Stimulated activated CD4-positive, alpha-beta T cell treated with anti-CD3 and anti-CD28 coated beads, Interleukin-12 subunit alpha, Interleukin-12 subunit beta, amount 100 ng/mL, for 48 hours (primary cell): ENCODE measurements at regions not wholly inside any gene's neighbourhood (a gene's known extent, or its start where the extent isn't known, plus 50 kb on each side); places are given as distances from the start of the nearest gene placed in this dataset.
"Not testable (repeated sequence)": the region's sequence is repeated elsewhere in the genome, so short reads cannot be mapped to it uniquely, and the experiment has no call there.

Experiments used
- DNase-seq, 3 donors: peaks; one replicate each; pipeline ENCODE4 v3.0.0-alpha.2; 2020; ENCODE audit warnings: low read depth in 2 of 3, low spot score in 1 of 3

DNA sequence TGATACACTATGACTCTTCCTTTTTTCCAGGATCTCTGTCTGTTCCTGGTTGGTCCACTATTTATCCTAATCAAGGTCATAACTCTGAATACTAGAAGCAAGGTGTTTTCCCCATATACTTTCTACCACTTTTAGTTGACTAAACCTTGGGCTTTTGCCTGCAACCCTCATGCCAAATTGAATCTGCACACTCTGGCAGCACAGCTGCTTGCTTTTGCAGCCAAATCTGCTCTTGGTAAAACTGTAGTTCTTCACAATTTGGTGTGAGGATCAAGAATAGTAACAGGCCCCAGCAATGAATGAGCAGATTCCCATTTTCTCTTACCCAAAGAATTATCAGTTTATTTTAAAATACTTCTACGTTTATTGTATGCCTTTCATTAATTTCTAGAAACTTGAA lies 586.5 kb upstream of the CNTN5 start:
- no peak for DNase-seq

DNA sequence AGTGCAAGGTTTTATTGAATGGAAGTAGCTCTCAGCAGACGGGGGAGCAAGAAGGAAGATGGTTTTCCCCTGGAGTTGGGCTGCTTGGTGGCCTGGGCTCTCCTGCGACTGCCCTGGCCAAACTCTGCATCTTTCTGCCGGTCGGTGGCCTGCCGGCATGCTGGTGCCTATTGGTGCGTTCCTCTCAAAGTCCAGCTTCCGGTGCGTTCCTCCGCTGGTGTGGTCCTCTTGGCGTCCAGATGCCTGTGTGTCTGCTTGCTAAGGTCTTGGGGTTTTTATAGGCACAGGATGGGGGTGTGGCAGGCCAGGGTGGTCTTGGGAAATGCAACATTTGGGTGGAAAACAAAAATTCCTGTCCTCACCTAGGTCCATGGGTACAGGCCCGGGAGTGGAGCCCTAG lies 567.4 kb upstream of the CNTN5 start:
- no peak for DNase-seq

DNA sequence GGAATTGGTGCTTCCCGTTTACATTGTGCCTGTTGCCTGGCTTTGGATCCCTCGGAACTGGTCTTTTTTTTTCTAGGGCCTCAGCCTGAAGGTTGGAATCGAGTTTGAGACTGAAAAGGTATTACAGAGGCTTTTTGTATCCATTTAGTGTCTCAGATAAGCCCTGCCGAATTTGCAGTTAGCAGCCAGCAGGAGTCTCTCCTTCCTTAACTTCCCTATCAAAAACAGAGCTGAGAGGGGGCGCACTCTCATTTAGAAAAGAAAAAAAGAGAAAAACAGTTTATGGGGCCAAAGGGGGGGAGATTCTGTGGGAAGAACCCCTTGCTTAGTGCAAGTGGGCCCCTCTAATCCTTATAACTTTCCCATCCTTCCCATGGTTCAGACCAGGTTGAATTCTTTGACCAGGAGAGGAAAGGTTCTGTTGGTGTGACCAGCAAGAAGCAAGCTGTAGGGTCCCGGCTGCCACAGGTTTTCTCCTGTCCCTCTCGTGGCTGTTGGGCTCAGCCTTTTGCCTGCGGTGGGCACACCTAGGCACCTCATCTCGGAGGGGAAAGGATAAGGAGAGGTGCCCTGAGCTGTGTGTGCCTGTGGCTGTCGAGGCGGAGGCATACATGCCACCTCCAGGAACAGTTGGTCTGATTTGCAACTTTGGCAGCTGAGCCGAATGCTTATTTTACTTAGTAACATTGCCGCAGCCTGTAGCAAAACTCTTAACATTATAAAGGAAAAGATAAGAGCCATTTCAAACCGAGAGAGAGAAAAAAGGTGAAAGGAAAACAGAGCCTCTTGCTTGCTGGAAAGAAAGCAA lies 565.0 kb upstream of the CNTN5 start:
- DNase-seq: no peak

DNA sequence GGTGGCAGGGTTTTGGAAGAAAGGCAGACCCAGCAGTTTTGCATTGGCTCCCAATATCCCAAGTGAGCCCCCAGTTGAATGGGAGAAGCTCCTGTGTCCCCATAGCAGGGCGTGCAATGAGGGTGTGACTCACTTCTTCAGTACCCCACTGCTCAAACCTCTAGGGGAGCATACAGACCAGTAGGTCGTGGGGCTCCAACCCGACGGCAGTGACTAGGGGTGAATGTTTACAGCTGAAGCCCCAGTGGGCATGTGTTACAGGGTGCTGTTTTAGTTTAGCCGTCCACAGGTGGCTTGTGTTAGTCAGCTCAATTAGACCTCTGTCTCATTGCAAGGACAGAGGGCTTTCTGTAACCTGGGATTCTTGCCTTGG lies 564.5 kb upstream of the CNTN5 start:
- no peak for DNase-seq

DNA sequence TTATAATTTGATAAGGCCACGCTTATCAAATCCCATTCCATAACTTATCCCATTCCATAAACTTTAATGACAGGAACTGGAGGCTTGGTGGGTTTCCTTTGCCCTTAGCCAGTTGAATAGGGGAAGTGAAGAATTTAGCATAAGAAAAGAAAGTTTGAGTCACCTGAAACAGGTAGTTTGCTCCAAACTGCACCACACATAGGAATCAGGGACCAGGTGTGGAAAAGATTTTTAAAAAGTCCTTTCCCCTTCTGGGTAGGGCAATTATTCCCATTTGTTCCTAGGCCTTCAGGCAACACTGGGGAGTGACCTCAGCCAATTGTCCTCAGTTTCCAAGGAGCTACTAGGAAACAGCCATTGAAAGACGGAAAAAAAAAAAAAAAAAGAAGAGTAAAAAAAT lies 525.7 kb upstream of the CNTN5 start:
- no peak for DNase-seq

DNA sequence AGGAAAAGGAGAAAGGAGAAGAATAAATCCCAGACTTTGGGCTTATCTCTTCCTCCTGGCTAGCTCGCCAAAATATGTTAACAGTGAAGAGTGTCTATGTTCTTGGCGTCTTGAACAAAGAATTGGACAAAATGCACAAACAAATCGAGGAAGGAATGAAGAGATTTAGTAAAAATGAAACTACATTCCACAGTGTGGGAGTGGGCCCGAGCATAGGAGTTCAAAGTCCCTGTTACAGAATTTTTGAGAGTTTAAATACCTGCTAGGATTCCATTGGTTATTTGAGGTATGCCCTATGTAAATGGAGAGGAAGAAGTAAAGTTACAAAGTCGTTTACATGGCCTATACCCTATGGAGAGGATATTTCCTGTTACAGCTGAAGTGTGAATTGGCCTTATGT lies 525.1 kb upstream of the CNTN5 start:
- DNase-seq: no peak

DNA sequence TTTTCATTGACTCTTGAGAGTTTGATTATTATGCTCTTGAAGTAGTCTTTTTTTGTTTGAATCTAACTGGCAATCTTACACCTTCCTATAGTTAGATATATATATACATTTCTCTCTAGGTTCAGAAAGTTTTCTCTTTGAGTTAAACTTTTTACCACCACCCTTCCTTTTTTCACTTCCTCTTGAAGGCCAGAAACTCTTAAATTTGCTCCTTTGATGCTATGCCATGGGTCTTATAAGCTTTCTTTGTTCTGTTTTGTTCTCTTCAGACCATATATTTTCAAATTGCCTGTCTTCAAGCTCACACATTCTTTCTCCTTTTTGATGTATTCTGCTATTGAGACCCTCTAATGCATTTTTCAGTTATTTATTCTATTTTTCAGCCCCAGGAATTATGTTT lies 513.5 kb upstream of the CNTN5 start:
- DNase-seq: no peak

DNA sequence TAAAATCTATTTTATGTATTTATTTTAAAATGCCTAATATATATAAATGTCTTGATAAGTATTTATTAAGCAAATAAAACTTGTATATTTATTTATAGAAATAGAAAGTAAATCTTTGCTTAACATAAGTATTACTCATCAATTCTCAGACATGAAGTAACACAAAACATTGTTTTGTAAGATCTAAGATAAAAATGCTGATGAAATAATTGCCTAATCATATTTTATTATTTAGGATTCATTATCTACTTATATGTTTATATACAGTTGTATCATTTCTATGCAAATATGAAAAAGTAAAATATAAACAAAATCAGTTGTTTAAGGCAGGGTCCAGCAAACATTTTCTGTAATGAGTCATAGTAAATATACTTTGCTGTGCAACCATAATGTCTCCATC lies 507.8 kb upstream of the CNTN5 start:
- DNase-seq: no peak

DNA sequence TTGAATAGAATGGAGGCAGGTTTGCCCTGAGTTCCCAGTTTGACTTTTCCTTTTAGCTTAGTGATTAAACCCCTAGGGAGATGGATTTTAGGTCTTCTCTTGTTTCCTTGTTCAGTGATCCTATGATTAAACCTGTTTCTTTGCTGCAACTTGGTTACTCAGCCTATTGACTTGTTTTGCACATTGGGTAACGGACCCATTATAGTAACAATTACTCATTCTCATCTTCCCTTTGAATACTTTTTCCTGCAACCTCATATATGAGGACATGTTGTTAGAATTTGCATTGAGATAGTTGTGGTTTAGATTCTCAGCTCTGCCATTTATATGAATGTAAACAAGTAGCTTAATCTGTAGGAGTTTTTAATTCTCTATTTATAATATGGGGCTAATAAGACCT lies 489.2 kb upstream of the CNTN5 start:
- DNase-seq: no peak

DNA sequence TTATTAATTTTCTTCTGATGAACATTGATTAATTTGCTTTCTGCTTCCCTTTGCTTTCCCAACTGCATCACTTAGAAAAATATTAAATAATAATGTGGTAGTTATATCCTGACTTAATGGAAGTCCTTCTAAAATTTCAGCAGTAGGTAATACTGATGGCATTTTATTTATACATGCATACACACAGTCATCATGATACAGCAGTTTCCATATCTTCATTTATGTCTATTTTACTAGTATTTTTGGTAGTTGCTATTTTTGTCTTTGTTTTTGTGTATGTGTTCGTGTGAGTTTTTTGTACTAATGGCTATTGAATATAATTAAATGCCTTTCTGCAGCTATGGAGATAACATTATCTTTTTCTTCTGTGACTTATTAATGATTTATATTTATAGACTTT lies 484.7 kb upstream of the CNTN5 start:
- no peak for DNase-seq

DNA sequence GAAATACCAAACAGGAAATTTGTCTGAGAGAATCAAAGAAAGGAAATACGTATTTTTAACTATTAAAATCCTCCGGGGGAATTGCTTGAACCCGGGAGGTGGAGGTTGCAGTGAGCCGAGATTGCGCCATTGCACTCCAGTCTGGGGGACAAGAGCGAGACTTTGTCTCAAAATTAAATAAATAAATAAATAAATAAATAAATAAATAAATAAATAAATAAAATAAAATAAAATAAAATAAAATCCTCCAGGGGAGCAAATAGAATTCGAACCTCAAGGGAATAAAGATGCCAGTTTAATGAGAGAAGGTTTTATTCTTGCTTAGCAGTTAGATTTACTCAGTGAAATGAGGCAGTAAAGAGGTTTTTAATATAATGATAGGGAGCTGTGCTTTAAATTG lies 482.4 kb upstream of the CNTN5 start:
- not testable (repeated sequence) for DNase-seq

DNA sequence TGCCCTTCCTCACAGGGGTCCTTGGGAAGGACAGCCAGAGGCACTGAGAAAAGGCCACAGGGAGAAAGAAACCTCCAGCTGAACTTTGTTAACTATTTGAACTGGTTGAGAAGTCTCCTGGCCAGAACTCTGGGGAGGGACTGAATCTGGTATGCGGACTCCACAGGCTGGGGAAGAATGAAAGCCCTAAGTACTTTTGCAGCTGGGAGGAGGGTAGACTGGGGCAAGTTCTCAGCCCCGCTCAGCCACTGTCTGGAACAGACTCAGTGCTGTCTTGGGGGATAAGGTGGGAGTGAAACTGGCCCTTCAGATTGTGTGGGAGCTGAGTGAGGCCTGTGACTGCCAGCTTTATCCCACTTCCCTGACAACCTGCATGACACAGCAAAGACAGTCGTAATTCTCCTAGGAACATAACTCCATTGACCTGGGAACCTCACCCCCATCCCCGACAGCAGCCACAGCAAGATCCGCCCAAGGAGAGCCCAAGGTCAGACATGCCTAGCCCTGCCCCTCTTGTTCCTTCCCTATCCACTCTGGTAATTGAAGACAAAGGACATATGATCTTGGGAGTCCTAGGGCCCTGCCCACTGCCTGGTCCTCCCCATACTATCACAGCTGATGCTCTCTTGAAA lies 475.1 kb upstream of the CNTN5 start:
- DNase-seq: no peak

DNA sequence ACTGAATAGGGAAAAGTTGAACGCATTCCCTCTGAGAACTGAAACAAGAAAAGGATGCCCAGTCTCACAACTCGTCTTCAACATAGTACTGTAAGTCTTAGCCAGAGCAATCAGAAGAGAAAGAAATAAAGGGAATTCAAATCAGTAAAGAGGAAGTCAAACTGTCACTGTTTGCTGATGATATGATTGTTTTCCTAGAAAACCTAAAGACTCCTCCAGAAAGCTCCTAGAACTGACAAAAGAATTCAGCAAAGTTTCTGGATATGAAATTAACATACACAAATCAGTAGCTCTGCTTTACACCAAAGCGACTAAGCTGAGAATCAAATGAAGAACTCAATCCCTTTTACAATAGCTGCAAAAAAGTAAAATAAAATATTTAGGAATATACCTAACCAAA lies 471.2 kb upstream of the CNTN5 start:
- DNase-seq: no peak

DNA sequence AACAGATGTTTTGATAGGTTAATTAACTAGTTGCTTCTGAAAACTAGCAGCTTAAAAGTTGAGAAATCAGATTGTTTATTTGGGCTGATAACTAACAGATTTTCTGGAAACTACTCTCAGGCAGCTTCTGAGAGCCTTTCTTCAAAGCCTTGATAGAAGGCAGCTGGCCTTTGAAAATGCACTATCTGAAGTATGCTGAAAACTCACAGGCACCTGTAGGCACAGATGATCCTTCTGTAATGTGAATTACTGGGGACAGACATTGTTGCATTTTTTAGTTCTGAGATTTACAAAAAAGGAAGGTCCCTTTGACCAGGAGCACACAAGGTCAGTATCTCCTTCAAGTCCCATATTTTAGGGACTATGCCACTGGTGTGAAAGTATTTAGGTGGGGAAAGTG lies 460.8 kb upstream of the CNTN5 start:
- DNase-seq: no peak

DNA sequence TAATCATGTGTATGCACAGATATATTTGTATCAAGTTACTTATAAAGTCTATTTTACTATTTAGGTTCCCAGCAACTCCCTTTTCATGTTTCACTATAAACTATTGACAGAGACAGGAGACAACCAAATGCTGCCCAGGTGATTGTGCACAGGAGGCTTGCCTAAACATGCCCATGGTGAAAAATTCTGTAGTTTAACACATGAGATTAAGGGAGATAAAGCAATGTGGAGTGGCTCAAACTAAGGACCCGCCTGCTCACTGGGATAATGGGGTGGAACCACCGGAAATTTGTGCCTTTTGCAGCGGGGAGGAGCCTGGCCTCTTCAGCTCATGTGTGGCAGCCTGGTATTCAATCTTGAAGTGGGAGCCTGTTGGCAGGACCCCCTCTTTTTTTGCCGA lies 459.5 kb upstream of the CNTN5 start:
- no peak for DNase-seq

DNA sequence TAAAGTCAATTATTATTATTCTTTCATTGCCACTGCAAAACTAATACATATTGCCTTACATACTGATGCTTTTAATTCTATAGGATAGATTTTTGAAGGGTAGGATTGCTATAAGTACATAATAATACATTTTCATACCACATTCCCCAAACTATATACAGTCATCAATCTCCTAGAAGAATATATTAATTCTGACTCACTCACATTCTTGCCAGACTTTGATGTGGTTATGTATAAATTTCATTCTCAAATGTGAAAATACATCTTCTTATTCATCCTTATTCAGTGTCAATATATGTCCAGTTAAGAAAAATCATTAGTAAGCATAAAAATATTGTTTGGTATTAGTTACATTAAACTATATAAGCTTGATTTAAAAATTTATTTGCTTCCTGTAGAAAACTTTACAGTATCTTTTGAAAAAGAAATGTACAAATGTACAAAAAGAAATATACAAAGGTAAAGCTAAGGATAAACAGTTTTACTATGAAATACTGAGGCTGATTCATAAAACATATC lies 458.8 kb upstream of the CNTN5 start:
- no peak for DNase-seq

DNA sequence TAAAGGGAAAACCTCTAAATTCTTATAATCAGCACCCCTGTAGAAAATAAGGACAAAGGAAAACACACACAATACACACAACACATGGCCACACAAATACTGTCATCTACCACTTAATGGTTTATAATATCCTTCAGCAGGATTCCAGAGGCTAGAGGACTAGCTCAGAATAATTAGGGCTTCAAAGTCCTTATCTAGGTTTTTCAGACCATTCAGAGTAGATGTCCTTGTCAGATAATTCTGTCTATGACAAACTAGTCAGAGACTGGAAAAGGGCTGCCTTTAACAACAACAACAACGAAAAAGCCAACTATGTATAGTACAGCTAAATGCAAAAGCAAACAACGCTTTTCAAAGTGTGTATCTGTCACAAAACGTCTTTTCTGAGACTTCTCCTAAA lies 456.5 kb upstream of the CNTN5 start:
- DNase-seq: no peak

DNA sequence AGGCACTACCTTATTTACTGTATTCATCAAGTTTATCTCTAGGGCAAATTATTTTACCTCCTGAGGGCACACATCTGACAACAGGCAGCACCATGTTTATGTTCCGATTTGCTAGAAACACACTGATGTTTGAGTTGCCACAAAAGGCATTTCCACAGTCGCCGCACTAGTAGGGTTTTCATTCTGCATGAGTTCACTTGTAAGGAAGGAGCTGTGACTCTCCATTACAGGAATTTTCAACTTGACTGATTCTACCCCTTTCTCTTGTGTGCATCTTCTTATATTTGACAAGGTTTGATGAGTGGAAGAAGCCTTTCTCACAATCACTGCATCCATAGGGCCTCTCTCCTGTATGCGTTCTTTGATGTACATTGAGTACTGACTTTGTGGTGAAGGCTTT lies 455.9 kb upstream of the CNTN5 start:
- DNase-seq: no peak

DNA sequence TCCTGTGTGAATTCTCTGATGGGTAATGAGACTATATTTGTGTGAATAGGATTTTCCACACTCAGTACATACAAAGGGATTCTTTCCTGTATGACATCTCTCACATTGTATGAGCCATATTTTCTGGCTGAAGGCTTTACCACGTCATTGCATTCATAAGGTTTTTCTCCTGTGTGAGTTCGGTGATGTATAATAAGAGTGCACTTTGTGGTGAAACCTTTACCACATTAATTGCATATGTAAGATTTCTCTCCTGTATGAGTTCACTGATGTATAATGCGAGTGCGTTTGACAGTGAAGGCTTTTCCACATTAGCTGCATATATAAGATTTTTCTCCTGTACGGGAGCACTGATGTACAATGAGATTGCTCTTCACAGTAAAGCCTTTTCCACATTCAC lies 455.4 kb upstream of the CNTN5 start:
- no peak for DNase-seq

DNA sequence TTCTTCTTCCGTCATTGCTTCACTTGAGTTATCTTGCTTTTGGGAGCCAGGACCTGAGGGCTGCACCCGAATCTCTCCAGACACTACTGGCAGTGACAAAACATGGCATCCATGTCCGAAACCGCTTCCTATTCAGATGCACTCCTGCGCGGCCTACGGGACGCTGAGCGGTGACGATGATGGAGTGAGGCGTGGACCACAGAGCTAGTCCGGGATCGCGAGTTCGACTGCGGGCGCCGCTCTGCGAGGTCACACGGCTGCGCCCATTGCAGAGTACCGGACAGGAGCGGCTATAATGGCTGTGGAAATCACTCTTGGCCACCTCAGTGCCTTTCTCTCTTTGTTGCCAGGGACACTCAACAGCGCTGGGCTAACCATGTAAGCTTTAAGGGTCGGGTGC lies 453.8 kb upstream of the CNTN5 start:
- DNase-seq: no peak

DNA sequence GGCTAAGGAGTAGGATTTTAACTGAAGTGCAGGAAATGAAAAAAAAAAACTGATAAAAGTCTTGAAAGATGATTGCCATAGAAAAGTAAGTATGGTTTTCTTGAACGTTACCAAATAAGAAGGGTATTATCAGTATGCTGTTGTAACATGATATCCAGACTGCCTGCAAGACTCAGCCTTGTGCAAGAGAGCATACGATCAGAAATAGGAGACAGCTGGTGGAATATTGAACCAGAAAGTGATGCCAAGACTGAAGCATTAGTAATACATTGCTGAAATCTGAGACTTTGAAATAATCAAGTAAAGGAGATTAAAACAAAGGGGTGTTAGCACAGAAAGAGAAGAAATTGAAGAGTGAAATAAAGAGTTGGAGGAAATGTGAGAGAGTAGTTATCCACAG lies 452.7 kb upstream of the CNTN5 start:
- DNase-seq: no peak

DNA sequence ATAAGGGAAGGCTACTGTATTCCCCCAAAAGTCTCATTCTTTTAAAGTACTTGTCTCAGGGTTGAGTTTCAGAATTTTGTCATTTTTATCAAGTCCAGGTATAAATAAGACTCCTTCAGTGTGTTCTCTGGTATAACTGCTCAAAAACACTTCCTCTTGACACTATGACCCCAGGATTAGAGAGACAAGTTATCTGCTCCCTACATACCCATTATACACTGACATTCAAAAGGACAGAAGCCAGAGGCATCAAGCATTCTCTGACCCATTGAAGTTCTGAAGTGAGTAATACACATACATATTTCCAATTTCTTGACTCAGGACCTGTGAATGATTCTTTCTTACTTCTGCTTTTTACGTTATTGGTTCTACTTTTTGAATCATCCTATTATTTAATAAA lies 447.8 kb upstream of the CNTN5 start:
- no peak for DNase-seq

DNA sequence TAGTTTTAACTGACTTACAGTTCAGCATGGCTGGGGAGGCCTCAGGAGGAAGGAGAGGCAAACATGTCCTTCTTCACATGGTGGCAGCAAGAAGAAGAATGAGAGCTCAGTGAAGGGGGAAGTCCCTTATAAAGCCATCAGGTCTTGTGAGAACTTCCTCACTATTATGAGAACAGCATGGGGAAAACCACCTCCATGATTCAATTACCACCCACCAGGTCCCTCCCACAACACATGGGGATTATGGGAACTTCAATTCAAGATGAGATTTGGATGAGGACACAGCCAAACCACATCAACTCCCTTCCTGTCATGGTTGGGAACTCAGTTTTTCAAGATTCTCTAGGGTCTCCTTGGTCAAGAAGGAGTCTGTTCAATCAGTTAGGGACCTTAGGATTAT lies 432.9 kb upstream of the CNTN5 start:
- no peak for DNase-seq
